ENCODE measurements at regions not wholly inside any gene's neighbourhood (a gene's known extent, or its start where the extent isn't known, plus 50 kb on each side); places are given as distances from the start of the nearest gene placed in this dataset.
"Not testable (repeated sequence)": the region's sequence is repeated elsewhere in the genome, so short reads cannot be mapped to it uniquely, and the experiment has no call there.

DNA sequence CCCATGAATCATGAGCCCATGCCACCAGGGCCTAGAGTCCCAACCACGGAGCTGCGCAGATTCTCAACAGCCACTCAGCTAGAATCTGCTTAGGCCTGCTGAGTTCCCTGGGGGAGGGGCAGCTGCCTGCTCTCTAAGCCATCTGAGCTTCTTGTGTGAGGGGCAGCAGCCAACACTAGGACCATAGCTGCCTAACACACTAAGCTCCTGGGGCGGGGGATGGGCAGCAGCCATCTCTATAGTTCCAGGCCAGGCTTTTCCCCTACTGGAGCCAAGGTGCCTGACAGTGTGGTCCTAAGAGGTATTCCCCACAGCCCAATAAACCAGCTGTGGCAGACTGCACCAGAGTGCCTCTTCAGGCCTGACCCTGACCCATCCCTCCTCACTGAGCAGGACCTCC lies 255.9 kb upstream of the ACO1 start:
- Mint-ChIP-seq H3K9me3 (no peaks in the 10 kb centered on the region), H3K36me3 (ENCODE audit: low read depth) (no peaks in the 10 kb centered on the region), H3K27ac (no peak overlapping the region), H3K4me3 (no peak overlapping the region), H3K4me1 (no peaks in the 10 kb centered on the region), H3K27me3 (ENCODE audit: low read depth) (no peaks in the 10 kb centered on the region)
- TF ChIP-seq, protein P1, sequence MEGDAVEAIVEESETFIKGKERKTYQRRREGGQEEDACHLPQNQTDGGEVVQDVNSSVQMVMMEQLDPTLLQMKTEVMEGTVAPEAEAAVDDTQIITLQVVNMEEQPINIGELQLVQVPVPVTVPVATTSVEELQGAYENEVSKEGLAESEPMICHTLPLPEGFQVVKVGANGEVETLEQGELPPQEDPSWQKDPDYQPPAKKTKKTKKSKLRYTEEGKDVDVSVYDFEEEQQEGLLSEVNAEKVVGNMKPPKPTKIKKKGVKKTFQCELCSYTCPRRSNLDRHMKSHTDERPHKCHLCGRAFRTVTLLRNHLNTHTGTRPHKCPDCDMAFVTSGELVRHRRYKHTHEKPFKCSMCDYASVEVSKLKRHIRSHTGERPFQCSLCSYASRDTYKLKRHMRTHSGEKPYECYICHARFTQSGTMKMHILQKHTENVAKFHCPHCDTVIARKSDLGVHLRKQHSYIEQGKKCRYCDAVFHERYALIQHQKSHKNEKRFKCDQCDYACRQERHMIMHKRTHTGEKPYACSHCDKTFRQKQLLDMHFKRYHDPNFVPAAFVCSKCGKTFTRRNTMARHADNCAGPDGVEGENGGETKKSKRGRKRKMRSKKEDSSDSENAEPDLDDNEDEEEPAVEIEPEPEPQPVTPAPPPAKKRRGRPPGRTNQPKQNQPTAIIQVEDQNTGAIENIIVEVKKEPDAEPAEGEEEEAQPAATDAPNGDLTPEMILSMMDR (IDR thresholded peaks at IDR 0.05; ENCODE audit: unreplicated experiment in 3 of 3): no peak

DNA sequence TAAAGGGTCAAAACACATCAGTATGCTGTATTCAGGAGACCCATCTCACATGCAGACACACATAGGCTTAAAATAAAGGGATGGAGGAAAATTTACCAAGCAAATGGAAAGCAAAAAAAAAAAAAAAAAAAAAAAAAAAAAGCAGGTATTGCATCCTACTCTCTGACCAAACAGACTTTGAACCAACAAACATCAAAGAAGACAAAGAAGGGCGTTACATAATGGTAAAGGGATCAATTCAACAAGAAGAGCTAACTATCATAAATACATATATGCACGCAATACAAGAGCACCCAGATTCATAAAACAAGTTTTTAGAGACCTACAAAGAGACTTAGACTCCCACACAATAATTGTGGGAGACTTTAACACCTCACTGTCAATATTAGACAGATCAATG lies 253.7 kb upstream of the ACO1 start:
- not testable (repeated sequence) for H3K4me1 Mint-ChIP-seq; H3K27me3 Mint-ChIP-seq (ENCODE audit: low read depth); H3K27ac Mint-ChIP-seq; H3K36me3 Mint-ChIP-seq (ENCODE audit: low read depth); H3K4me3 Mint-ChIP-seq; H3K9me3 Mint-ChIP-seq

DNA sequence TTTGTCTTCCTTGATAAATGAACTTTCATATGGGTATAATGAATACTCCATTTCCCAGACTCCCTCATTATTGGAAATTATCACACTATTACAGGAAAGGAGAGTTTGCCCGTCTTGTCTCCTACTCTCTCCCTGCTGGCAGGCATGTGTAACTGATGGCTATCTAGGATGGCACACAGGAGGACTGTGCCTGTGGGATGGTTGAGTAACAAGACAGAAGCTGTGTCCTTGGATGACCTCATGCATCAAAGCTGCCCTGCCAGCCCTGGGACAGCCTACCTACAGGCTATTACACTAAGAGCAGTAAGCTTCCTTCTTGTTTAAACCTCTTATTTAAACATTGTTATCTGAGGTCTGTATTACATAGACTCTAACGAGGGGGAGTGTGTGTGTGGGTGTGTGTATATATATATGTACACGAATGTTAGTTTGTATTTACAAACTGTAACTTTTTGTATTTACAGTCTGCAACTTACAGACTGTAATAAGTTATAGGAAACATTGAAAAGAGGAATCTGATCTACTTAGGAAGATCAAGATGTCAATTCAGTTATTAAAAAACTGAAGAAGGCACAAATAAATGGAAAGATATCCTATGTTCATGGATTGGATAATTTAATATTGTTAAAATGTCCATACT lies 247.6 kb upstream of the ACO1 start:
- Mint-ChIP-seq H3K4me1 (no peaks in the 10 kb centered on the region), H3K9me3 (peaks cover 2% of the 10 kb centered on the region), H3K4me3 (no peak overlapping the region), H3K27me3 (ENCODE audit: low read depth) (no peaks in the 10 kb centered on the region), H3K36me3 (ENCODE audit: low read depth) (no peaks in the 10 kb centered on the region), H3K27ac (no peak overlapping the region)
- TF ChIP-seq, protein P1 (IDR thresholded peaks at IDR 0.05; ENCODE audit: unreplicated experiment in 3 of 3): no peak

DNA sequence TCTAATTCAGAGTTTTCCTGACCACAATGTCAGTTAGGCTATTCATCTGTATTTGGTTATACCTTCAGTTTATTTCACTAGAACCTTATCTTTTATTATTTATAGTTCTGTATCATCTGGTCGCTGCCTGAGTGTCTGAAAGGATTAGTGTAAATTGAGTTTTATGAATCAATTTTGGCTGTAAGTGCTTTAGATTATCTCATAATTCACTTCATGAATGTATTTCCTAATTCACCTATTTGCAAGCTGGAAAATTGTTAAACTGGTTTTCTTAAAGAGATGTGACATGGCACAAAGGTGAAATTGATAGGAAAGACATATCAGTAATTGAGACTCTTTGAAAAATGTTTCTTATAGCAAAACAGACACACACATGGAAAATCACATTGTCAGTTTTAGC lies 242.4 kb upstream of the ACO1 start:
- Mint-ChIP-seq H3K36me3 (ENCODE audit: low read depth) (no peaks in the 10 kb centered on the region), H3K4me3 (no peak overlapping the region), H3K4me1 (no peaks in the 10 kb centered on the region), H3K27ac (no peak overlapping the region), H3K9me3 (peaks cover 2% of the 10 kb centered on the region), H3K27me3 (ENCODE audit: low read depth) (peaks cover 3% of the 10 kb centered on the region)
- TF ChIP-seq, protein P1 (IDR thresholded peaks at IDR 0.05; ENCODE audit: unreplicated experiment in 3 of 3): no peak

DNA sequence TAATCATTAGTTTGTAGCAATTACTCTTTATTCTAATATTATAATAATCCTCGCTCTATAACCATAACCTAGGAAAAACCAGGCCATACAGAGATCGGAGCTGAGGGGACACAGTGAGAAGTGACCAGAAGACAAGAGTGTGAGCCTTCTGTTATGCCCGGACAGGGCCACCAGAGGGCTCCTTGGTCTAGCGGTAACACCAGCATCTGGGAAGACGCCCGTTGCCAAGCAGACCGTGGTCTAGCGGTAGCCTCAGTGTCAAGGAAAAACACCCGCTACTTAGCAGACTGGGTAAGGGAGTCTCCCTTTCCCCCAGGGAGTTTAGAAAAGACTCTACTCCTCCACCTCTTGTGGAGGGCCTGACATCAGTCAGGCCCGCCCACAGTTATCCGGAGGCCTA lies 235.9 kb upstream of the ACO1 start:
- peaks cover 15% of the 10 kb centered on the region for H3K9me3 Mint-ChIP-seq
- H3K36me3 Mint-ChIP-seq (ENCODE audit: low read depth); H3K27me3 Mint-ChIP-seq (ENCODE audit: low read depth); H3K27ac Mint-ChIP-seq; H3K4me1 Mint-ChIP-seq; H3K4me3 Mint-ChIP-seq: not testable (repeated sequence)

DNA sequence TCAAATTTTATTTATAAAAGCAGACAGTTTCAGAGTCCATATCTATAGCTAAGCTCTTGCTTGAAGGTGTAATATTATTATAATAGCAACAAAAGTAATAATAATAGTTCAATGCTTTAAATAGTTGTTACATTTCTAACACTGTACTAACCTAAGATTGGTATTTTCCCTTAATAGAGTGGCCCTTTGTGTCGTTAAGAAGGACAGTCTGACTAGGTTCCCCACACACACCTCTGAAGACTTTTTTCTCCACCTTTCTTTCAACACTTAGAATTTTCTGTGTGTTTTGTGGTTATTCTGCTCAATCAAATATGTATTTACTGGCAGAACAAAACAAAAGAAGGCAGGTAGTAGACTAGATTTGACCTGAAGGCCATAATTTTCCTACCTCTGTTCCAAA lies 223.2 kb upstream of the ACO1 start:
- no peak overlapping the region for H3K27ac Mint-ChIP-seq
- H3K36me3 Mint-ChIP-seq (ENCODE audit: low read depth): no peaks in the 10 kb centered on the region
- H3K4me1 Mint-ChIP-seq: no peaks in the 10 kb centered on the region
- peaks cover 6% of the 10 kb centered on the region for H3K27me3 Mint-ChIP-seq (ENCODE audit: low read depth)
- H3K9me3 Mint-ChIP-seq: no peaks in the 10 kb centered on the region
- H3K4me3 Mint-ChIP-seq: no peak overlapping the region
- TF ChIP-seq, protein P1 (IDR thresholded peaks at IDR 0.05; ENCODE audit: unreplicated experiment in 3 of 3): no peak

DNA sequence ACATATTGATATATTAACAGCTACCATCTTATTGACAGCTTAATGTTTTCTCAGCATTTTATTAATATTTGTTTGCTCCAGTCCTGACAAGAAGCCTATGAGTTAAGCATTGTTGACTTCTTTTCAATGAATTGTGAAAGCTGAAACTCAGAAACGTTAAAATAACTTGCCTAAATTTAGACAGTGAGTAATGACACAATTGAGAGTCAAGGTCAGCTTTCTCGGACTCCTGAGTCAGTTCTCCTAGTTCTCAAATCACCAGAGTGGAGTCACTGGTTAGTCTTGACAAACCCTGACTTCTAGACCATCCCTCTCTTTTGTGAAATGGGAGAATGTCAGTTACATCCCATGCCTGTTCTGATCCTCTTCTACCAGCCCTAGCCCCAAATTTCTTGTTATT lies 222.7 kb upstream of the ACO1 start:
- no peak overlapping the region for H3K27ac Mint-ChIP-seq
- no peak overlapping the region for H3K4me3 Mint-ChIP-seq
- H3K4me1 Mint-ChIP-seq: no peaks in the 10 kb centered on the region
- peaks cover 1% of the 10 kb centered on the region for H3K27me3 Mint-ChIP-seq (ENCODE audit: low read depth)
- TF ChIP-seq, protein P1 (IDR thresholded peaks at IDR 0.05; ENCODE audit: unreplicated experiment in 3 of 3): no peak
- no peaks in the 10 kb centered on the region for H3K9me3 Mint-ChIP-seq
- no peaks in the 10 kb centered on the region for H3K36me3 Mint-ChIP-seq (ENCODE audit: low read depth)

DNA sequence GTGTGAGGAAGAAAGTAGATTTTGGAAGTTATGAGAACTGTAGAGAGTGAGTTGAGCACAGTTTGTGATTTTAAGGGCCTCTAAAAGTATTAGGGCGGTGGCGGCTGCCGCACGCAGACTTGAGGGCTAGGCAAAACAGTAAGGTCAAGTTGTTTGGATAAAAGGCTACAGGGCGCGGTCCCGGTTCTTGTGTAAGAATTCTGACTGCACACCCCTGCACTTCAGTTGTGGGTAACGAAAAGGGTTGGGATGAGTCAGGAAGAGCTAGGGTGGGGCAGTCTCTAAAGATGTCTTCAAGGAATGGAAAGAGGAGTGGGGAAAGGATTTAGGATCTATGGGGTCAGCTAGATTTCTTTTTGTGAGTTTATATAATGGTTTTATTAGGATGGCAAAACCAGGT lies 218.1 kb upstream of the ACO1 start:
- H3K27me3 Mint-ChIP-seq (ENCODE audit: low read depth); H3K9me3 Mint-ChIP-seq; H3K4me1 Mint-ChIP-seq; H3K27ac Mint-ChIP-seq; H3K4me3 Mint-ChIP-seq; H3K36me3 Mint-ChIP-seq (ENCODE audit: low read depth): not testable (repeated sequence)
